GM18520 (cell line): ENCODE measurements at regions not wholly inside any gene's neighbourhood (a gene's known extent, or its start where the extent isn't known, plus 50 kb on each side); places are given as distances from the start of the nearest gene placed in this dataset.
"Not testable (repeated sequence)": the region's sequence is repeated elsewhere in the genome, so short reads cannot be mapped to it uniquely, and the experiment has no call there.

Experiments
- ATAC-seq: cut with Tn5 transposase; IDR thresholded peaks from one replicate; pipeline ENCODE4 v1.9.1; 2021; ENCODE audit not compliant: unreplicated experiment

- ATAC-seq = no peak
Observed at GRCh38 chr3:174442302-174442682, 416.8 kb upstream of the NAALADL2 start.

- ATAC-seq = no peak
Observed at GRCh38 chr3:174444391-174444790, 414.7 kb upstream of the NAALADL2 start.

GRCh38 chr3:174457758-174458157, 401.4 kb upstream of the NAALADL2 start:
- no peak for ATAC-seq

- no peak for ATAC-seq
Observed at GRCh38 chr3:174460831-174461230, 398.3 kb upstream of the NAALADL2 start.

- no peak for ATAC-seq
Observed at GRCh38 chr3:174462916-174463315, 396.2 kb upstream of the NAALADL2 start.

GRCh38 chr3:174465177-174465576, 394.0 kb upstream of the NAALADL2 start:
- no peak for ATAC-seq

- no peak for ATAC-seq
Observed at GRCh38 chr3:174466471-174467054, 392.6 kb upstream of the NAALADL2 start.

GRCh38 chr3:174477491-174477890, 381.6 kb upstream of the NAALADL2 start:
- ATAC-seq = no peak

- no peak for ATAC-seq
Observed at GRCh38 chr3:174480767-174481166, 378.4 kb upstream of the NAALADL2 start.

- ATAC-seq = no peak
Observed at GRCh38 chr3:174482541-174482940, 376.6 kb upstream of the NAALADL2 start.

GRCh38 chr3:174483254-174483653, 375.9 kb upstream of the NAALADL2 start:
- ATAC-seq = no peak

- ATAC-seq = not testable (repeated sequence)
Observed at GRCh38 chr3:174483856-174484255, 375.3 kb upstream of the NAALADL2 start.

GRCh38 chr3:174488527-174488926, 370.6 kb upstream of the NAALADL2 start:
- no peak for ATAC-seq

- ATAC-seq = no peak
Observed at GRCh38 chr3:174495311-174495710, 363.8 kb upstream of the NAALADL2 start.

- ATAC-seq = no peak
Observed at GRCh38 chr3:174495928-174496327, 363.2 kb upstream of the NAALADL2 start.

GRCh38 chr3:174498638-174499037, 360.5 kb upstream of the NAALADL2 start:
- ATAC-seq = no peak

GRCh38 chr3:174505266-174505665, 353.9 kb upstream of the NAALADL2 start:
- no peak for ATAC-seq

GRCh38 chr3:174524203-174524602, 334.9 kb upstream of the NAALADL2 start:
- no peak for ATAC-seq

GRCh38 chr3:174529298-174529697, 329.8 kb upstream of the NAALADL2 start:
- no peak for ATAC-seq

- ATAC-seq = no peak
Observed at GRCh38 chr3:174531262-174531982, 327.7 kb upstream of the NAALADL2 start.

- no peak for ATAC-seq
Observed at GRCh38 chr3:174532216-174532615, 326.9 kb upstream of the NAALADL2 start.

- ATAC-seq = no peak
Observed at GRCh38 chr3:174532776-174533175, 326.4 kb upstream of the NAALADL2 start.

GRCh38 chr3:174533286-174533685, 325.8 kb upstream of the NAALADL2 start:
- no peak for ATAC-seq
